Common myeloid progenitor, CD34-positive (primary cell): ENCODE measurements at regions not wholly inside any gene's neighbourhood (a gene's known extent, or its start where the extent isn't known, plus 50 kb on each side); places are given as distances from the start of the nearest gene placed in this dataset.
"Not testable (repeated sequence)": the region's sequence is repeated elsewhere in the genome, so short reads cannot be mapped to it uniquely, and the experiment has no call there.

Source experiments
- CTCF ChIA-PET: fragments of 350-600 bp; sonication (Branson Sonifier 250); formaldehyde crosslinking; loops from one replicate; lab custom pipeline; 2021; ENCODE audit warnings: antibody characterized with exemption; lab: Charles Lee
- POLR2A ChIA-PET: fragments of 350-600 bp; sonication (Branson Sonifier 250); formaldehyde crosslinking; loops from one replicate; lab custom pipeline; 2021; ENCODE audit warnings: antibody characterized with exemption; lab: Charles Lee
- DNase-seq, 3 donors: peaks; one replicate each; pipeline versions ENCODE4 v3.0.0 to v3.0.0-alpha.2; 2013
- H3K27ac ChIP-seq, 2 experiments: 1 replicate in 1 of 2; 2 replicates in 1 of 2; pipeline ENCODE4 v1.7.0; 2013; ENCODE audit warnings: inconsistent platforms in 2 of 2, low read length in 2 of 2, mild to moderate bottlenecking in 2 of 2, low read depth in 1 of 2, moderate library complexity in 1 of 2; ENCODE audit not compliant: severe bottlenecking in 2 of 2, insufficient read depth in 1 of 2, poor library complexity in 1 of 2
- H3K27me3 ChIP-seq, 5 experiments: replicated peaks in 2 of 5; 1 replicate in 3 of 5; 2 replicates in 2 of 5; pipeline versions ENCODE4 v1.6.1 to v1.7.0; 2013; ENCODE audit warnings: low read length in 4 of 5, mild to moderate bottlenecking in 2 of 5, moderate library complexity in 2 of 5, inconsistent platforms in 1 of 5; ENCODE audit not compliant: insufficient read depth in 5 of 5, control insufficient read depth in 4 of 5
- H3K36me3 ChIP-seq, 4 experiments: 1 replicate in 2 of 4; 2 replicates in 2 of 4; pipeline versions ENCODE4 v1.6.1 to v1.7.0; 2013; ENCODE audit warnings: low read length in 3 of 4, control low read depth in 1 of 4, mild to moderate bottlenecking in 1 of 4; ENCODE audit not compliant: control insufficient read depth in 4 of 4, insufficient read depth in 4 of 4
- H3K4me1 ChIP-seq, 4 experiments: 1 replicate in 3 of 4; 2 replicates in 1 of 4; pipeline versions ENCODE4 v1.6.1 to v1.7.1; 2013; ENCODE audit warnings: low read length in 3 of 4, mild to moderate bottlenecking in 3 of 4, control low read depth in 1 of 4, inconsistent platforms in 1 of 4, moderate library complexity in 1 of 4; ENCODE audit not compliant: control insufficient read depth in 4 of 4, insufficient read depth in 4 of 4; ENCODE audit errors: control extremely low read depth in 1 of 4
- H3K4me3 ChIP-seq, 7 experiments: 1 replicate in 4 of 7; 2 replicates in 3 of 7; pipeline versions ENCODE4 v1.5.1 to v1.7.0; 2013; ENCODE audit warnings: mild to moderate bottlenecking in 7 of 7, low read length in 6 of 7, moderate library complexity in 6 of 7, inconsistent platforms in 2 of 7, low read depth in 2 of 7, control low read depth in 1 of 7; ENCODE audit not compliant: insufficient read depth in 4 of 7, control insufficient read depth in 1 of 7; ENCODE audit errors: extremely low read depth in 1 of 7
- H3K9me3 ChIP-seq, 5 experiments: 1 replicate in 4 of 5; 2 replicates in 1 of 5; pipeline versions ENCODE4 v1.6.1 to v1.7.1; 2013; ENCODE audit warnings: low read length in 4 of 5, mild to moderate bottlenecking in 2 of 5, inconsistent platforms in 1 of 5, low read depth in 1 of 5, moderate library complexity in 1 of 5; ENCODE audit not compliant: control insufficient read depth in 4 of 5, insufficient read depth in 2 of 5; ENCODE audit errors: control extremely low read depth in 1 of 5
- WGBS: methylation state at CpG from one replicate; pipeline ENCODE4 v1.1.5; 2013; ENCODE audit not compliant: insufficient coverage; 5-methylcytosine and 5-hydroxymethylcytosine counted together

GRCh38 chr17:6269478-6269877 lies 165.4 kb downstream of the AIPL1 start:
- Histone ChIP-seq H3K4me1 (no peaks in the 10 kb centered on the region), H3K9me3 (peaks cover 0 to 3% (median 0%) of the 10 kb centered on the region in 5 experiments), H3K27me3 (no peaks in the 10 kb centered on the region), H3K36me3 (no peaks in the 10 kb centered on the region), H3K27ac (no peak overlapping the region), H3K4me3 (no peak overlapping the region)
- POLR2A ChIA-PET: no interaction called here
- CTCF ChIA-PET: no interaction called here
- DNase-seq: peak; percentile 20 to 50 (median 49)
- 6% methylated on average over 4 of the region's 4 CpGs for WGBS

GRCh38 chr17:6261466-6261865 lies 173.5 kb downstream of the AIPL1 start:
- no peak overlapping the region for H3K27ac ChIP-seq
- H3K4me3 ChIP-seq: no peak overlapping the region
- DNase-seq: no peak
- peaks cover 0 to 2% (median 0%) of the 10 kb centered on the region in 5 experiments for H3K9me3 ChIP-seq
- H3K27me3 ChIP-seq: peaks cover 0 to 34% (median 13%) of the 10 kb centered on the region in 5 experiments
- POLR2A ChIA-PET: no interaction called here
- no peaks in the 10 kb centered on the region for H3K36me3 ChIP-seq
- WGBS: 50% methylated on average over 4 of the region's 6 CpGs
- CTCF ChIA-PET: no interaction called here
- H3K4me1 ChIP-seq: no peaks in the 10 kb centered on the region

- no peak overlapping the region for H3K27ac ChIP-seq
- H3K4me1 ChIP-seq: no peaks in the 10 kb centered on the region
- no peaks in the 10 kb centered on the region for H3K9me3 ChIP-seq
- no peak overlapping the region for H3K4me3 ChIP-seq
- 81% methylated on average over 6 of the region's 11 CpGs for WGBS
- no peak for DNase-seq
- POLR2A ChIA-PET: no interaction called here
- H3K27me3 ChIP-seq: peaks cover 0 to 43% (median 14%) of the 10 kb centered on the region in 5 experiments
- no peaks in the 10 kb centered on the region for H3K36me3 ChIP-seq
- CTCF ChIA-PET: no interaction called here
Measured at GRCh38 chr17:6259899-6260298, 175.0 kb downstream of the AIPL1 start.

- Histone ChIP-seq H3K4me3 (no peak overlapping the region), H3K36me3 (no peaks in the 10 kb centered on the region), H3K27me3 (peaks cover 0 to 42% (median 12%) of the 10 kb centered on the region in 5 experiments), H3K9me3 (no peaks in the 10 kb centered on the region), H3K4me1 (no peaks in the 10 kb centered on the region), H3K27ac (no peak overlapping the region)
- no peak for DNase-seq
- CTCF ChIA-PET: interaction anchor here (0.6 kb wide), 1 partner anchor 49 kb away, joined by 3 read pairs; no protein-coding TSS in a partner anchor
- POLR2A ChIA-PET: no interaction called here
- WGBS: 4% methylated on average over 9 of the region's 11 CpGs
Measured at GRCh38 chr17:6257336-6257735, 177.6 kb downstream of the AIPL1 start.

GRCh38 chr17:6255322-6255721 lies 179.6 kb downstream of the AIPL1 start:
- DNase-seq: no peak
- no peak overlapping the region for H3K4me3 ChIP-seq
- CTCF ChIA-PET: no interaction called here
- H3K9me3 ChIP-seq: no peaks in the 10 kb centered on the region
- H3K4me1 ChIP-seq: no peaks in the 10 kb centered on the region
- no peaks in the 10 kb centered on the region for H3K36me3 ChIP-seq
- no peak overlapping the region for H3K27ac ChIP-seq
- peaks cover 0 to 32% (median 10%) of the 10 kb centered on the region in 5 experiments for H3K27me3 ChIP-seq
- POLR2A ChIA-PET: no interaction called here

GRCh38 chr17:6254036-6254435 lies 180.9 kb downstream of the AIPL1 start:
- H3K36me3 ChIP-seq: no peaks in the 10 kb centered on the region
- H3K27ac ChIP-seq: no peak overlapping the region
- POLR2A ChIA-PET: no interaction called here
- no peaks in the 10 kb centered on the region for H3K9me3 ChIP-seq
- DNase-seq: no peak
- CTCF ChIA-PET: no interaction called here
- H3K4me3 ChIP-seq: no peak overlapping the region
- H3K27me3 ChIP-seq: peaks cover 2 to 29% (median 8%) of the 10 kb centered on the region in 5 experiments
- 92% methylated on average over 4 of the region's 5 CpGs for WGBS
- no peaks in the 10 kb centered on the region for H3K4me1 ChIP-seq

- H3K36me3 ChIP-seq, H3K9me3 ChIP-seq, POLR2A ChIA-PET, CTCF ChIA-PET, DNase-seq, H3K4me1 ChIP-seq, H3K4me3 ChIP-seq, H3K27ac ChIP-seq: not testable (repeated sequence)
- WGBS: 100% methylated on average over 3 of the region's 5 CpGs
- peaks cover 0 to 11% (median 3%) of the 10 kb centered on the region in 5 experiments for H3K27me3 ChIP-seq
Measured at GRCh38 chr17:6251640-6252039, 181.5 kb downstream of the WSCD1 start.
